Muscle of back (tissue), 3 donors: ENCODE measurements at regions not wholly inside any gene's neighbourhood (a gene's known extent, or its start where the extent isn't known, plus 50 kb on each side); places are given as distances from the start of the nearest gene placed in this dataset.
"Not testable (repeated sequence)": the region's sequence is repeated elsewhere in the genome, so short reads cannot be mapped to it uniquely, and the experiment has no call there.

Experiments
- DNase-seq, 3 donors: peaks; one replicate each; pipeline versions ENCODE4 v3.0.0 to v3.0.0-alpha.2; 2013

- no peak for DNase-seq
Measured at GRCh38 chr13:58617880-58618665, 986.5 kb downstream of the PCDH17 start.

- no peak for DNase-seq
Measured at GRCh38 chr13:58619396-58620113, 988.0 kb downstream of the PCDH17 start.

GRCh38 chr13:58620176-58620575 is 988.6 kb downstream of the PCDH17 start:
- DNase-seq = peak in 2 of 3 donors; percentile 1 to 4

GRCh38 chr13:58625703-58626389 is 994.3 kb downstream of the PCDH17 start:
- DNase-seq = no peak

GRCh38 chr13:58630794-58631193 is 999.2 kb downstream of the PCDH17 start:
- no peak for DNase-seq

- no peak for DNase-seq
Measured at GRCh38 chr13:58633226-58633625, 1001.7 kb downstream of the PCDH17 start.

GRCh38 chr13:58655086-58655485 is 1023.5 kb downstream of the PCDH17 start:
- DNase-seq = peak; percentile 36 to 81 (median 53)

GRCh38 chr13:58660826-58661225 is 1029.3 kb downstream of the PCDH17 start:
- peak in 1 of 3 donors; percentile 61 for DNase-seq

- peak; percentile 38 to 85 (median 51) for DNase-seq
Measured at GRCh38 chr13:58666331-58666730, 1034.8 kb downstream of the PCDH17 start.

- peak in 1 of 3 donors; percentile 63 for DNase-seq
Measured at GRCh38 chr13:58667096-58667495, 1035.6 kb downstream of the PCDH17 start.

- no peak for DNase-seq
Measured at GRCh38 chr13:58680115-58680514, 1048.6 kb downstream of the PCDH17 start.

- DNase-seq = no peak
Measured at GRCh38 chr13:58682616-58683015, 1051.1 kb downstream of the PCDH17 start.

GRCh38 chr13:58687148-58687547 is 1055.6 kb downstream of the PCDH17 start:
- DNase-seq = no peak

GRCh38 chr13:58698531-58698930 is 1067.0 kb downstream of the PCDH17 start:
- DNase-seq = no peak

GRCh38 chr13:58704953-58705352 is 1073.4 kb downstream of the PCDH17 start:
- no peak for DNase-seq

- DNase-seq = no peak
Measured at GRCh38 chr13:58706421-58706820, 1074.9 kb downstream of the PCDH17 start.

GRCh38 chr13:58712191-58712590 is 1080.6 kb downstream of the PCDH17 start:
- no peak for DNase-seq

GRCh38 chr13:58714016-58714415 is 1082.5 kb downstream of the PCDH17 start:
- not testable (repeated sequence) for DNase-seq

- no peak for DNase-seq
Measured at GRCh38 chr13:58721273-58721672, 1089.7 kb downstream of the PCDH17 start.

- no peak for DNase-seq
Measured at GRCh38 chr13:58728126-58728525, 1096.6 kb downstream of the PCDH17 start.

GRCh38 chr13:58729361-58729760 is 1097.8 kb downstream of the PCDH17 start:
- DNase-seq = no peak

- DNase-seq = no peak
Measured at GRCh38 chr13:58744686-58745085, 1113.1 kb downstream of the PCDH17 start.

- peak in 1 of 3 donors; percentile 10 for DNase-seq
Measured at GRCh38 chr13:58767566-58767965, 1136.0 kb downstream of the PCDH17 start.
